ENCODE measurements at regions not wholly inside any gene's neighbourhood (a gene's known extent, or its start where the extent isn't known, plus 50 kb on each side); places are given as distances from the start of the nearest gene placed in this dataset.

- no peaks in the 10 kb centered on the region for H3K9me3 ChIP-seq (ENCODE audit: control insufficient read depth, low read length)
- no peak overlapping the region for H3K27ac ChIP-seq (ENCODE audit: low read length, poor library complexity, severe bottlenecking)
- DNase-seq: no peak
- H3K79me1 ChIP-seq (replicated peaks; ENCODE audit: low read length, poor library complexity, severe bottlenecking): no peaks in the 10 kb centered on the region
- H3K4me2 ChIP-seq (ENCODE audit: low read length, poor library complexity, severe bottlenecking): no peak overlapping the region
- H3K14ac ChIP-seq (ENCODE audit: low read length in 2 of 2): no peak overlapping the region
- no peak overlapping the region for H2BK5ac ChIP-seq (ENCODE audit: low read depth, low read length, poor library complexity, severe bottlenecking)
- H3K4me1 ChIP-seq (ENCODE audit: control insufficient read depth, insufficient read depth, low read depth, low read length): no peaks in the 10 kb centered on the region
- WGBS: 75% methylated on average over 1 of the region's 1 CpG
- H4K8ac ChIP-seq (ENCODE audit: low read length): no peak overlapping the region
- H3K4ac ChIP-seq (ENCODE audit: low read depth in 1 of 2, low read length in 2 of 2): no peak overlapping the region
- no peak overlapping the region for H3K18ac ChIP-seq (ENCODE audit: low read depth in 1 of 2, low read length in 2 of 2)
- no peak overlapping the region for H2BK120ac ChIP-seq (ENCODE audit: low read depth, low read length)
- no peaks in the 10 kb centered on the region for H3K27me3 ChIP-seq (ENCODE audit: control insufficient read depth in 1 of 2, insufficient read depth in 1 of 2, low read length in 2 of 2)
- H3K36me3 ChIP-seq (ENCODE audit: control insufficient read depth in 1 of 2, insufficient read depth in 2 of 2, low read depth in 1 of 2, low read length in 2 of 2): no peaks in the 10 kb centered on the region
- H3K23ac ChIP-seq (ENCODE audit: low read length in 2 of 2): no peak overlapping the region
- no peak overlapping the region for H3K9ac ChIP-seq (ENCODE audit: low read length)
- H2BK15ac ChIP-seq (ENCODE audit: low read depth, poor library complexity, severe bottlenecking): no peak overlapping the region
- no peak overlapping the region for H2AFZ ChIP-seq (ENCODE audit: low read depth, low read length)
- no peak overlapping the region for H3K4me3 ChIP-seq (ENCODE audit: insufficient read depth in 1 of 2, low read depth in 1 of 2, low read length in 2 of 2)
- H4K91ac ChIP-seq (ENCODE audit: low read length): no peak overlapping the region
- no peak overlapping the region for H2AK5ac ChIP-seq (ENCODE audit: low read length, severe bottlenecking)
- H2BK12ac ChIP-seq (ENCODE audit: low read length in 2 of 2): no peak overlapping the region
Observed at GRCh38 chr6:82080767-82081166, 166.8 kb downstream of the IBTK start.

GRCh38 chr6:82078286-82078908 is 169.1 kb downstream of the IBTK start:
- Histone ChIP-seq H2BK15ac (ENCODE audit: low read depth, poor library complexity, severe bottlenecking) (no peak overlapping the region), H3K4ac (ENCODE audit: low read depth in 1 of 2, low read length in 2 of 2) (no peak overlapping the region), H2AFZ (ENCODE audit: low read depth, low read length) (no peak overlapping the region), H2BK12ac (ENCODE audit: low read length in 2 of 2) (no peak overlapping the region), H4K91ac (ENCODE audit: low read length) (no peak overlapping the region), H4K8ac (ENCODE audit: low read length) (no peak overlapping the region), H3K27me3 (ENCODE audit: control insufficient read depth in 1 of 2, insufficient read depth in 1 of 2, low read length in 2 of 2) (no peaks in the 10 kb centered on the region), H2AK5ac (ENCODE audit: low read length, severe bottlenecking) (no peak overlapping the region), H3K4me3 (ENCODE audit: insufficient read depth in 1 of 2, low read depth in 1 of 2, low read length in 2 of 2) (no peak overlapping the region), H3K36me3 (ENCODE audit: control insufficient read depth in 1 of 2, insufficient read depth in 2 of 2, low read depth in 1 of 2, low read length in 2 of 2) (no peaks in the 10 kb centered on the region), H3K23ac (ENCODE audit: low read length in 2 of 2) (no peak overlapping the region), H2BK120ac (ENCODE audit: low read depth, low read length) (no peak overlapping the region), H3K27ac (ENCODE audit: low read length, poor library complexity, severe bottlenecking) (no peak overlapping the region), H3K14ac (ENCODE audit: low read length in 2 of 2) (no peak overlapping the region), H3K4me1 (ENCODE audit: control insufficient read depth, insufficient read depth, low read depth, low read length) (peaks cover 2% of the 10 kb centered on the region), H2BK5ac (ENCODE audit: low read depth, low read length, poor library complexity, severe bottlenecking) (no peak overlapping the region), H3K9ac (ENCODE audit: low read length) (no peak overlapping the region), H3K4me2 (ENCODE audit: low read length, poor library complexity, severe bottlenecking) (no peak overlapping the region), H3K79me1 (replicated peaks; ENCODE audit: low read length, poor library complexity, severe bottlenecking) (no peaks in the 10 kb centered on the region), H3K18ac (ENCODE audit: low read depth in 1 of 2, low read length in 2 of 2) (no peak overlapping the region), H3K9me3 (ENCODE audit: control insufficient read depth, low read length) (no peaks in the 10 kb centered on the region)
- DNase-seq: no peak
- whole genome bisulfite sequencing: 100% methylated on average over 1 of the region's 3 CpGs

- no peak overlapping the region for H3K4ac ChIP-seq (ENCODE audit: low read depth in 1 of 2, low read length in 2 of 2)
- H3K9me3 ChIP-seq (ENCODE audit: control insufficient read depth, low read length): no peaks in the 10 kb centered on the region
- H3K14ac ChIP-seq (ENCODE audit: low read length in 2 of 2): no peak overlapping the region
- DNase-seq: no peak
- WGBS: no CpG with 5 or more reads among the region's 1 CpG
- H4K91ac ChIP-seq (ENCODE audit: low read length): no peak overlapping the region
- peak overlapping the region; percentile 6 for H3K9ac ChIP-seq (ENCODE audit: low read length)
- H3K4me2 ChIP-seq (ENCODE audit: low read length, poor library complexity, severe bottlenecking): no peak overlapping the region
- peaks cover 5% of the 10 kb centered on the region for H3K4me1 ChIP-seq (ENCODE audit: control insufficient read depth, insufficient read depth, low read depth, low read length)
- H2AFZ ChIP-seq (ENCODE audit: low read depth, low read length): no peak overlapping the region
- no peak overlapping the region for H2BK15ac ChIP-seq (ENCODE audit: low read depth, poor library complexity, severe bottlenecking)
- no peak overlapping the region for H2BK5ac ChIP-seq (ENCODE audit: low read depth, low read length, poor library complexity, severe bottlenecking)
- H3K4me3 ChIP-seq (ENCODE audit: insufficient read depth in 1 of 2, low read depth in 1 of 2, low read length in 2 of 2): no peak overlapping the region
- no peaks in the 10 kb centered on the region for H3K27me3 ChIP-seq (ENCODE audit: control insufficient read depth in 1 of 2, insufficient read depth in 1 of 2, low read length in 2 of 2)
- H3K79me1 ChIP-seq (replicated peaks; ENCODE audit: low read length, poor library complexity, severe bottlenecking): no peaks in the 10 kb centered on the region
- no peak overlapping the region for H4K8ac ChIP-seq (ENCODE audit: low read length)
- H3K36me3 ChIP-seq (ENCODE audit: control insufficient read depth in 1 of 2, insufficient read depth in 2 of 2, low read depth in 1 of 2, low read length in 2 of 2): no peaks in the 10 kb centered on the region
- H2AK5ac ChIP-seq (ENCODE audit: low read length, severe bottlenecking): no peak overlapping the region
- H2BK120ac ChIP-seq (ENCODE audit: low read depth, low read length): no peak overlapping the region
- H3K23ac ChIP-seq (ENCODE audit: low read length in 2 of 2): no peak overlapping the region
- H3K27ac ChIP-seq (ENCODE audit: low read length, poor library complexity, severe bottlenecking): no peak overlapping the region
- H2BK12ac ChIP-seq (ENCODE audit: low read length in 2 of 2): no peak overlapping the region
- H3K18ac ChIP-seq (ENCODE audit: low read depth in 1 of 2, low read length in 2 of 2): no peak overlapping the region
Observed at GRCh38 chr6:82076916-82077315, 170.6 kb downstream of the IBTK start.

- H3K36me3 ChIP-seq (ENCODE audit: control insufficient read depth in 1 of 2, insufficient read depth in 2 of 2, low read depth in 1 of 2, low read length in 2 of 2): no peaks in the 10 kb centered on the region
- H3K4me1 ChIP-seq (ENCODE audit: control insufficient read depth, insufficient read depth, low read depth, low read length): peaks cover 8% of the 10 kb centered on the region
- no peak overlapping the region for H3K9ac ChIP-seq (ENCODE audit: low read length)
- no peak overlapping the region for H3K4me3 ChIP-seq (ENCODE audit: insufficient read depth in 1 of 2, low read depth in 1 of 2, low read length in 2 of 2)
- no peak overlapping the region for H2AFZ ChIP-seq (ENCODE audit: low read depth, low read length)
- H2BK12ac ChIP-seq (ENCODE audit: low read length in 2 of 2): no peak overlapping the region
- H3K27ac ChIP-seq (ENCODE audit: low read length, poor library complexity, severe bottlenecking): no peak overlapping the region
- no peak overlapping the region for H4K91ac ChIP-seq (ENCODE audit: low read length)
- H3K4ac ChIP-seq (ENCODE audit: low read depth in 1 of 2, low read length in 2 of 2): no peak overlapping the region
- no peak overlapping the region for H2BK120ac ChIP-seq (ENCODE audit: low read depth, low read length)
- H4K8ac ChIP-seq (ENCODE audit: low read length): no peak overlapping the region
- no peaks in the 10 kb centered on the region for H3K27me3 ChIP-seq (ENCODE audit: control insufficient read depth in 1 of 2, insufficient read depth in 1 of 2, low read length in 2 of 2)
- H3K23ac ChIP-seq (ENCODE audit: low read length in 2 of 2): no peak overlapping the region
- peak overlapping the region; percentile 22 for H2AK5ac ChIP-seq (ENCODE audit: low read length, severe bottlenecking)
- no peak overlapping the region for H3K14ac ChIP-seq (ENCODE audit: low read length in 2 of 2)
- H3K79me1 ChIP-seq (replicated peaks; ENCODE audit: low read length, poor library complexity, severe bottlenecking): no peaks in the 10 kb centered on the region
- no peak for DNase-seq
- WGBS: 85% methylated on average over 2 of the region's 2 CpGs
- H2BK15ac ChIP-seq (ENCODE audit: low read depth, poor library complexity, severe bottlenecking): no peak overlapping the region
- no peak overlapping the region for H3K4me2 ChIP-seq (ENCODE audit: low read length, poor library complexity, severe bottlenecking)
- no peak overlapping the region for H2BK5ac ChIP-seq (ENCODE audit: low read depth, low read length, poor library complexity, severe bottlenecking)
- H3K18ac ChIP-seq (ENCODE audit: low read depth in 1 of 2, low read length in 2 of 2): no peak overlapping the region
- H3K9me3 ChIP-seq (ENCODE audit: control insufficient read depth, low read length): no peaks in the 10 kb centered on the region
Observed at GRCh38 chr6:82074556-82074955, 173.0 kb downstream of the IBTK start.

All from mesenchymal stem cell (in vitro differentiated cells and primary cell).